Femur (tissue), 1 donor: ENCODE measurements at regions not wholly inside any gene's neighbourhood (a gene's known extent, or its start where the extent isn't known, plus 50 kb on each side); places are given as distances from the start of the nearest gene placed in this dataset.
A peak's percentile ranks its signal among the peaks of the same experiment; 100 is the strongest.
"Not testable (repeated sequence)": the region's sequence is repeated elsewhere in the genome, so short reads cannot be mapped to it uniquely, and the experiment has no call there.

Source experiments
- DNase-seq: peaks from one replicate; pipeline ENCODE4 v3.0.0-alpha.2; 2017

DNA sequence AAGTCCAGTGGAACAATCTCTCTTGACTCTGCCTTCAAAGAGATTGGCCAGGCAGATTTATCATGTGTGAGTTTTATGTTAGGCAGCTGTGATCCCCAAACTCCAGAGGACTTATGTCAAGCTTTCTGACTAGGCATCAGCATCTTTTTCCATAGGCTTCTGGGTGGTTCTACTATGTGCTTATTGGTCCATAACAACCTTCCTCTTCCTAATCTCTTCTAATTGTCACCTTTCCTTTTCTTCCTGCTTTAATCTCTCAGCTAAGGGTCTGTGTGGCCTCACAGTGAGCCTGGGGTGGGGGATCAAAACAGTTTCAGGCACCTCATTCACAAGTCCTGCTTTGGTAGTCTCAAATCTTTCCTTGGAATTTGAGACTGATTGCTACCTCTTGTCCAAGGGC is 170.9 kb upstream of the CHD1 start:
- DNase-seq = no peak

DNA sequence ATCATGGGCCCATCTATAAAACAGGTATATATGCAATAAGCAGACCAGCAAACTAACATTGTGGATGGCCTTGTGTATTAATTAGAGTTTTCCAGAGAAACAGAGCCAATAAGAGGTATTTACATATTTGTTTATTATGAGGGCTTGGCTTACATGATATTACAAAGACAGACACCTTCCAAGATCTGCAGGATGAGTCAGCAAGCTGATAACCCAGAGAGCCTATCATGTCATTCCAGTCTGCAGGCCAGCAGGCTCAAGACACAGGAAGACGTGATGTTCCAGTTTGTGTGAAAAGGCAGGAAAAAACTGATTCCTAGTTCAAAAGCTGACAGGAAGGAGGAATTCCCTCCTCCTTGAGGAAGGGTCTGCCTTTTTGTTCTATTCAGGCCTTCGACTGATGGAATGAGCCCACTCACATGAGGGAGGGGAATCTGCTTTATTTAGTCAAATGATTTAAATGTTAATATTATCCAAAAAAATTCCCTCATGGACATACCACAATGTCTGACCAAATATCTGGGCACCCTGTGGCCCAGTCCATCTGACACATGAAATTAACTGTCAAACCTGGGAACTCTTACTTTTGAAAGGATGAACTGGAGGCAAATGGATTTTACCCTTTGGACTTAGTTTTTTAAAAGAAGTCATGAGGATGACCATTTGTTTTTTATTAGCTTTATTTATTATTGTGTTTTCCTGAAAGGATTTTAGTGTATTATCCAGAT is 161.2 kb upstream of the CHD1 start:
- DNase-seq = no peak

DNA sequence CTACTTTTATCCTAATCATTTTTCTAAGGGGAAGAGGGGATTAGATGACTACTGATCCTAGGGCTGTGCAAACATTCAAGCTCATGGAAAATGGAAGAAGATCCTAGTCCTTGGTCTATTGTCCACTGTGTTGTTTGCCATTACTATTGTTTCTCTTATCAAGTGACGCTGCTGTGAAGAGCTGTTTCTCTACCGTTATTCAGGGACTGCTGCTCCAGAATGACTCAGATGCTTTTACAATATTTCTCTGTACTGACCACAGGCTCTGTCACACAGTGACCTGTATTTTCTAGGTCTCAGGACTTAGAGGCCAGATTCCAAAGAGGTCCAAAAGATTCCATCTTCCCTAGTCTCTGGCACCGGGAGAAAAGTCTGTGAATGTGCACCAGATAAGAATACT is 159.5 kb upstream of the CHD1 start:
- DNase-seq = no peak

DNA sequence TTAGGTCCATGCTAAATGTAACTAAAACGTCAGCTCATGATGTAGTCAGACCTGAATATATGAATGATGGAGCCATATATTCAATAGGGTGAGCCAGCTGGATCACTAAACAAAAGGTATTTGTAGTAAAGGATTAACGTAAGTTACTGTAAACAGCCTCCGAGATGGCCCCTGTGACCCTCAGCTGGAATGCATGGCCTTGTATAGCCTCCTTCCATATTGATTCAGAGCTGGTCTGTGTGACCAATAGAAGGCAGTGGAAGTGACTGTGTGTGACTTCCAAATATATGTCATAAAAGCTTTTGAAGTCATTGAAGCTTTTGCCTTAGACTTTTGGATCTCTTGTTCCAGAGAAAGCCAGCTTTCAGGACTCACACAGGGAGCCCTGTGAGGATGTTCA is 154.4 kb upstream of the CHD1 start:
- DNase-seq = no peak

DNA sequence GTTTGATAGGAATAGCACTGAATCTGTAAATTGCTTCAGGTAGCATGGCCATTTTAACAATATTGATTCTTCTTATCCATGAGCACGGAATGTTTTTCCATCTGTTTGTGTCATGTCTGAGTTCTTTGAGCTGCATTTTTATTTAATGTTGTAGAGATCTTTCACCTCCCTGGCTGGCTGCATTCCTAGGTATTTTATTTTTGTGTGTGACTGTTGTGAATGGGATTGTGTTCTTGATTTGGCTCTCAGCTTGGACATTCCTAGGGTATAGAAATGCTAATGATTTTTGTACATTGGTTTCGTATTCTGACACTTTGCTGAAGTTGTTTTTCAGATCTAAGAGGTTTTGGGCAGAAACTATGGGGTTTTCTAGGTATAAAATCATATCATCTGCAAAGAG is 152.9 kb upstream of the CHD1 start:
- no peak for DNase-seq

DNA sequence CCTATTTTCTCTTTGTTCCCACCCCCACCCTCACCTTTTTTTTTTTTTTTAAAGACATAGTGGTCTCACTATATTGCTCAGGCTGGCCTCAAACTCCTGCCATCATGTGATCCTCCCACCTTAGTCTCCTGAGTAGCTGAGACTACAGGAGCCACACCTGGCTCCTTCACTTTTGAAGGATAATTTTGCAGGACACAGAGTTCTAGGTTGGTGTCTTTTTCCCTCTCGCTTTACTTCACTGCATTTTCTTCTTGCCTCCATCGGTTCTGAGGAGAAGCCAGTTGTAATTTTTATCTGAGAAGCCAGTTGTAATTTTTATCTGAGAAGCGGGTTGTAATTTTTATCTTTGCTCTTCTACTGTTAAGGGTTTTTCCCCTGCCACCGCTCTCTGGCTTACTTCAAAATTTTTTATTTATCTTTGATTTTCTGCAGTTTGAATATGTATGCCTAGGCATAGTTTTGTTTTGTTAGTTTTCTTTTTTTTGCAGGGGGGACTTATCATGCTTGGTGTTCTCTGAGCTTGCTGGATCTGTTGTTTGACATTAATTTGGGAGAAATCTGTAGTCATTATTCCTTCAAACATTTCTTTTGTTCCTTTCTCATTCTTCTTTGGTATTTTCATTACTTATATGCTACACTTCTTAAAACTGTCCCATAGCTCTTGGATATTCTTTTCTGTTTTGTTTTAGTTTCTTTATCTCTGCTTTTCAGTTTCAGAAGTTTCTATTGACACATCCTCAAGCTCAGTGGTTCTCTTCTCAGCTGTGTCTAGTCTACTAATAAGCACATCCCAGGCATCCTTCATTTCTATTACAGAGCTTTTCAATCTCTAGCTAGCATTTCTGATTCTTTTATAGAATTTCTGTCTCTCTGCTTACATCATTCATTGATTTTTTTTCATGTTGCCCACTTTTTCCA is 148.2 kb upstream of the CHD1 start:
- no peak for DNase-seq

DNA sequence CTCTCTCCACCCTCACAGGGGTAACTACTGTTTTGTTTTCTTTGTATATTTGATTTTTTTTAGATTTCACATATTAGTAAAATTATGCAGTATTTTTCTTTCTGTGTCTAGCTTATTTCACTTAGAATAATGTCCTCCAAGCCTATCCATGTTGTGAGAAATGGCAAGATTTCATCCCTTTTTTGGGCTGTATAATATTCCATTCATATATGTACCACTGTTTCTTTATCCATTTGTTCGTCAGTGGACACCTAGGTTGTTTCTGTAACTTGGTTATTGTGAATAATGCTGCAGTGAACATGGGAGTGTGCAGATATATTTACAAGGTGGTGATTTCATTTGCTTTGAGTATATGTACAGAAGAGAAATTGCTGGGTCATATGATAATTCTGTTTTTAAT is 144.0 kb upstream of the CHD1 start:
- DNase-seq = no peak

DNA sequence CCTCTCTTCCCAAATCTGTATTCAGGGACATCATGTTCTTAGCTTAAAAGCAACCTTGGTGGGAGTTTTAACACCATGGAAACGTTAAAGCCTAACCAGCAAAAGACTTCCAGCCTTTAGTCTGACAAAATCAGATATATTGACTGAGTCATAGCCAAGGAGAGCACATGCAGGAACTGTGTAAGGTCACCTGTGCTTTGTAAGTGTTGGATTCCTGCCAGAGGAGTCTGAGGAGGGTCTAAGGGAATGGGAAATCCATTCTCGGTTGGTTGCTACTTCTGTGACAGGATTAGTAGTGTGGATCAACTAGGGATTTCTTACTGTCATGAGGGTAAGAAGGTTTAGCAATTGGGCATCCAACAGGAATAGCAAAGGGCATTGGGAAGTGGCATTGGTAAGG is 142.0 kb upstream of the CHD1 start:
- DNase-seq = no peak

DNA sequence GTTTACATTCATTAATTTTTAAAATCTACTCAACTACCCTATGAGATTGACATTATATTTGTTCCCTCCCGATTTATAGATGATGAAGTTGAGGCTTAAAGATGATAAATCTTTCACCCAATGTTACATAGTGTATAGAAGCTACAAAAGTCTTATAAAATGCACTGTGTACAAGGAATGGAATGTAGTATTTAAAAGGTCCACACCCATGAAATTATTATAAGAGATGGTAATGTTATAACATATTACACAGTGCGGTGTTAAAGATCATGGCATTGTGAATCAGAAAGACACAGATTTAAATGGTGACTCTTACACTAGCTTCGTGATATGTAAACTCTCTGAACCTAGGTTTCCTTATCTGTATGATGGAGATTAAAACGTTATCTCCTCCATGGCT is 141.6 kb upstream of the CHD1 start:
- DNase-seq = no peak

DNA sequence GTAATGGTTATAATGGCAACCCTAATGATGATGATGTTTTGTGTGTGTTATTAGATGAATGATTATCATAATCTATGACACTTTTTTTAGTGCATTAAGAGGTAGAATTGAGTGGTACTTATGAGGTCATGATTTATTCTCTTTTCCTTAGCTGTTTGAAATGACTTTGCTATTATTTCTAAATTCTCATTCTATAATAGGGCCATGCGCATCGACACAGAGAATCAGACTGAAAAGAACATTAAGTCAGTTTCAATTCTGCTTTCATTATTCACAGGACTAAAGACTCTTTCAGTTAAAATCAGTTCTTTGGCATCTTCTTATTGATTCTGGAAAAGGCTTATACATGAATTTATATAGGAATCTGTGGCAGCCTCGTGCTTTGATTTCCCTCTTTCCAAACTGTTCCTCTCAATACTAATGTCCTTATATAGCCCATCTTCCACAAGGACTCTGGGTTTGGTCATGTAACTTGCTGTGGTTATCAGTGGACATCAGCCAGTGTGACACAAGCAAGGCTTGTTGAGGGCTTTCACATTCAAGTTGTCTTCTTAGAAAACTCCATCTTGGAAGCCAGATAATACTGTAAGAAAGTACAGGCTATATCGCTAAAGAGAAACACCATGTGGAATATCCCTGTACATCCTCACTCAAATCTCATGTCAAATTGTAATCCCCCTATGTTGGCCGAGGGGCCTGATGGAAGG is 140.3 kb upstream of the CHD1 start:
- DNase-seq = no peak

DNA sequence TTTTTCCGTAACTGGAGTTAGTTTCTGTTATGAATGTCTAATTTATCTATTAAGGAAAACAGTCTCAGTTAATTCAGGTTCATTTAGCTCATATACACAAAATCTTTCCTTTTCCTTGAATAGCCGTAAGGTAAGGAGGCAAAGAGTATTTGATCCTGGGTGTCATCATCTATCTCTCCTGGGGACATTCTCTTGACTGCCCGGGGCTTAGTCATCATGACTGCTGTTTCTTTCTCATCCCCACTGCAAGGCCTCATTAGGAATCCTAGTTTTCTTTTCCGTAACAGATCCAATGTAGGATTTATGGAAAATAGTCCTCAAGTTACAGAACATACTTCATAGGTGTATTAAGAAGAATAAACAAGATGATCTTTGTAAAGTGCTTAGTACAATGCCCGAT is 134.9 kb upstream of the CHD1 start:
- no peak for DNase-seq

DNA sequence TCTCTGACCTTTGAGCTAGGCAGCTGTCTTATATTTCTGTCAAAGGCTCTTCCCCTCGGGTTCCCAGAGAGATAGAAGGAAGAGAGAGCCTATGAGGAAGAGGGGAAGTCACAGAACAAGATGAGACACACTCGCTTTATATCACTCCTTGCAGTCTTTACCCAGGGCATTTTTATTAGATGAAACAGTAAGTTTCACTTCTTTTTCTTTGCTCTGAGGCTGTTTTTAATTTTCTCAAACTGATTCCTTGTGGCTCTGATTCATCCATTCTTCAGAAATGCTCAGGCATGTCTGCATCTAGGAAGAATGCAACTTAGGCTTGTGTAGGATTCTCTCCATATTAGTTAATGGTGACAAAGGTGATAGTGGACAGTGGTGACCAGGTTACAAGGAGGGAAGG is 132.9 kb upstream of the CHD1 start:
- no peak for DNase-seq

DNA sequence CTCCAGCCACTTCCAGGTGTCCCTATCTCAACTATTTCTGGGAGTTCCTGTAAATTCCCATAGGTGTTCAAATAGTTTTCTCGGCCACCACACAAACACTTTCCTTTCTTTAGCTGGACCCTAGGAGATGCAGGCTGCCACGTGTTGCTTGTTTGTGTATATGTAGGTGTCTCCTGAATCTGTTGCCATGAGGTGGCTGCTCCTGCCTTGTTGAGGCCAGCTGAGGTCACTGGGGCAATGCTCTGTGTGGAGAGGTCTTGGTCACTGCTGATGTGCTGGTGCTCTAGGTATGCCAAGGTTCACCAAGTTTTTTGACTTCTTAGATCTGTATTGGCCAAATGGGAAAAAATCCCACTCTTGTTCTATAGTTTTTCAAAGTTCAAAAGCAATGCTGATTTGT is 132.5 kb upstream of the CHD1 start:
- DNase-seq = no peak

DNA sequence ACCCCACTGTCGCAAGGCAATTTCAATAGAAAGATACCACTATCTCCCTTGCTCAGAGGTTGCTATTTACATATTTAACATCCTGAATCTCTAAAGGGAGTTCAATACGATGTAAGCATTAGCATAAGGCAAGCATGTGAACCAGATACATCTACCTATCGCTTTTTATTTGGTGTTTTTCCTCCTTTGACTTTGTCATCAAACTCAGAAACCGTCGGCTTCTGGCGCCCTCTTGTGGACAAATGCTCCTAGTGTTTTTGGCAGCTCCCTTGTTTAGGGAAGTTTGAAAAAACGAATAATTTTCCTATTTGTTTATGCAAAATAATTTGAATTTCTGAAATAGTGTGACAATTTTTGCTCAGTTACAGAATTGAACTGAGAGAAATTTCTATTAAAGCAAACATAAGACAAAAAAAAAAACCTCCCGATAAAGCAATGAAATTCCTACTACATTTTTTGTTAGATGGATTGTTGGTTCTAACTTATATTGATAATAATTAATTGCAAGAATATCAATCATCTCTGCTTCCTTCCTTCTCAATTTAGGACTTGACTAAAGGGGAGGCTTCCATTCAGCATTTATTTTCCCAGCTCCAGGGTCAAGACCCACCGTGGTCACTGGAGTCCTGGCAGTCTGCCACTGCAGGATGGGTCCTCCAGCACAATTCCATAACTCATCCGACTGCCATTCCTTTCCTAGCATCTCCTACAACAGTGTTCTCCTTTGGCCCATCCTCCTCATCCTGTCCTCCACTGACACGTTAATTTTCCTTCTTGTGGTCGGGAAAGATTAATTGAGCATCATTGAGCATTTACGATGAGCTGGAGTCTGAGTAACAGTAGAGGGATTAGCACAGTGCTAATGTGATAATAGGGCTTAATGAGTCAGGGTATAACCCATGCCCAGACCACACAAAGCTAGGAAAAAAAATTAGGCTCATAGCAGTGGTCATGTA is 131.8 kb upstream of the CHD1 start:
- DNase-seq = peak; percentile 73

DNA sequence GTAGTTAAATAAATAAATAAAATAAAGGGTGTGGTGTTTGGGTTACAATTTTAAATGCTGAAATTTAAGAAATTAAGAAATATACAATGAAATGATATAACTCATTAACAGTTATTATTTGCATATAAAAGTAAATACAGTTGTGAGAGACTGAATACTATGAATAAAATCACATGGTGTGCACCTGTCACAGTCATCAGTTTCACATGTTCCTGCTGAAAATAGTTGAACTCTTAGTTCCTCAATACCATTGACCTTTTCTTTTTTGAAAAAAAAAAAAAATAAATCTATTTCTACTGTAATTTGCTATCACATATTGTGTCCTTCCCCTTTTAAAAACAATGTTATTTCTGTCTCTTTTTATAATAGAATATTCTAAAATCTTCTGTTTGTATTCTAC is 130.9 kb upstream of the CHD1 start:
- no peak for DNase-seq

DNA sequence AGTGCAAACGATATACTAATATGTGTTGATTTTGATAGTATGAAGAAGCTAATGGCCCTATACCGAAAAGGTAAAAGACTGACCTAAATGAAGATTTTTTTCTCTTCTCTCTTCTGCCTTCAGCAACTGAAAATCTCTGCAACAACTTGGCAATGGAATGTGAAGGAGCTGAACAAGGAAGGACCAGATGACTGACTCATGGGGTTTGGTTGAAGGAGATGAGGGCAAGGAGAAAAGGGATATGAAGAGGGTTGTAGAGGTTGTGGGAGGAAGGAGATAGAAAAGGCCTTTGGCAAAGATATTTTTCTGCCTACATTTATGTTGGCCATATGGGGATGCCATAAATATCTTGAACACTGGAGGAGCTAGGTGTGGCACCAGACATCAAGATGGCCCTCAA is 129.7 kb upstream of the CHD1 start:
- DNase-seq = no peak

DNA sequence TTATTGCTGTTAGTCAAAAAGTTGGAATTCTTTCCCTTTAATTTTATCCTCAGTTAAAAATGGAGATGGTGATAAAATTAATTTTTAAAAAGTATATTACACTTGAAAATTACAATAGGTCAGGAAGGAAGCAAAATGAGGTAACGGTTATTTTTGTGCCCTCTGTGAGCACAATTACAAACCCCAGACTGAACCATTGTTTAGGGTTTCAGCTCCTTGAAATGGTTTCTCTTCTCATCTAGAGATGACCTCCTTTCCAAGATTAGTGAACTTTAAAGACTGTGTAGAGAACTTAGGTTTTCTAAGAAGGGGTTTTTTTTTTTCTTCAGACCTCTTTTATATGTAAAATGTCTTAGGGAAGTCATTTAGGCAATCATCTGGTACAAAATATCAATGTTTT is 126.2 kb upstream of the CHD1 start:
- no peak for DNase-seq

DNA sequence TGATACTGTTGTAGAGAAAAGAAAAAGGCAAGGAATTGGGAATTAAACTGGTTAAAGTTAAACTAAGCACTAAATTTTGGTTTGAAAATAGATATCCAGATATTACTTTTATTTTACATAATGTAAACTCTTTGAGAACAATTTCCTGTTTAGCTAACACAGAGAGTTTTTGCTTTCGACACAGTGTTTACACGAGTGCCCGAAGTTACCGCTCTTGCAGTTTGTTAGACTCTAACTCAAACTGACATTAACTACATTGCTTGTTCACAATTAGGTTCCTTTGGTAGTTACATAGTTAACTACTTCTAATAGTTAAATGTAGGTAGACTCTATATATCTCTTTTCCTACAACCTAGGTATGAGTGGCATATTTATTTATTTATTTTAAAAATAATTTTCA is 117.1 kb upstream of the CHD1 start:
- no peak for DNase-seq

DNA sequence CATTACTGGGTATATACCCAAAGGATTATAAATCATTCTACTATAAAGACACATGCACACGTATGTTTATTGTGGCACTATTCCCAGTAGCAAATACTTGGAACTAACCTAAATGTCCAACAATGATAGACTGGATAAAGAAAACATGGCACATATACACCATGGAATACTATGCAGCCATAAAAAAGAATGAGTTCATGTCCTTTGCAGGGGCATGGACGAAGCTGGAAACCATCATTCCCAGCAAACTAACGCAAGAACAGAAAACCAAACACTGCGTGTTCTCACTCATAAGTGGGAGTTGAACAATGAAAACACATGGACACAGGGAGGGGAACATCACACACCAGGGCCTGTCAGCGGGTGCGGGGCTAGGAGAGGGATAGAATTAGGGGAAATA is 114.5 kb upstream of the CHD1 start:
- DNase-seq = not testable (repeated sequence)

DNA sequence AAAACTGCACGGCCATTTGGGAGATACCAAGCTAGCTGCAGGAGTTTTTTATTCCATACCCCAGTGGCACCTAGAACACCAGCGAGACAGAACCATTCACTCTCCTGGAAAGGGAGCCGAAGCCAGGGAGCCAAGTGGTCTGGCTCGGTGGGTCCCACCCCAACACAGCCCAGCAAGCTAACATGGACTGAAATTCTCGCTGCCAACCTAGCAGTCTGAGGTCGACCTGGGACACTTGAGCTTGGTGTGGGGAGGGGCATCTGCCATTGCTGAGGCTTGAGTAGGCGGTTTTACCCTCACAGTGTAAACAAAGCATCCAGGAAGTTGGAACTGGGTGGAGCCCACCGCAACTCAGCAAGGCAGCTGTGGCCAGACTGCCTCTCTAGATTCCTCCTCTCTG is 108.9 kb upstream of the CHD1 start:
- DNase-seq = peak; percentile 40

DNA sequence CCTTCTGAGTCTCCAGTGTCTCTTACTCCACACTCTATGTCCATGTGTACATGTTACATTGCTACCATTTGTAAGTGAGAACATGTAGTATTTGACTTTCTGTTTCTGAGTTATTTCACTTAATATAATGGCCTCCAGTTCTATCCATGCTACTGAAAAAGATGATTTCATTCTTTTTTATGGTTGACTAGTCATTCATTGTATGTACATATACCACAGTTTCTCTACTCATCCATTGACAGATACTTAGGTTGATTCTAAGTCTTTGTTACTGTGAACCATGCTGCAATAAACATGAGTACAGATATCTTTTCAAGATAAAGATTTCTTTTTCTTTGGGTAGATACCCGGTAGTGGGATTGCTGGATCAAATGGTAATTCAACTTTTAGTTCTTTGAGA is 107.1 kb upstream of the CHD1 start:
- no peak for DNase-seq

DNA sequence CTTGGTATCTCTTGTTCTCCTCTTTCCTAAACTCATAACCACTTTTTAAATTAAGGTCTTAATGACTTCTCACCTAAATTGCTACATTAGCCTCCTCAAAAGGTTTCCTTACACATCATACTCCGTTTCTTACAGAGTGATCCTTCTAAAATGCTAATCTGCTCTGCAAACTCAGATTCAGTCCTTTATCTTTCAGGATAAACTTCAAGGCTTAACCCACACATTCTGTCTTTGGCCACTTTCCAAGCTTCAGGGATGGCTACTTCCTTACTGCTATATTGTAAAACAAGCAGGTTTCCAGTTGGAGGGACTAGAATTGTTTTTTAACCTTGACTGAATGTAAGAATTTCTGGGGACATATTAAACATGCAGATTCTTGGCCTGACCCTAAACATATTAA is 105.5 kb upstream of the CHD1 start:
- DNase-seq = no peak
